ENCODE measurements at regions not wholly inside any gene's neighbourhood (a gene's known extent, or its start where the extent isn't known, plus 50 kb on each side); places are given as distances from the start of the nearest gene placed in this dataset.

- no peak for DNase-seq (ENCODE audit: extremely low spot score, insufficient read length, low read depth)
Observed at GRCh38 chr5:91214571-91214970, 168.5 kb downstream of the ARRDC3 start.

More at GRCh38 chr5:91214571-91214970, 168.5 kb downstream of the ARRDC3 start:
- FAIRE-seq, result no peak

All from GM18507 (cell line).